H1 (cell line): ENCODE measurements at regions not wholly inside any gene's neighbourhood (a gene's known extent, or its start where the extent isn't known, plus 50 kb on each side); places are given as distances from the start of the nearest gene placed in this dataset.

Experiments
- CTCF ChIA-PET: fragments of 300-600 bp; sonication (Branson Sonifier 250); formaldehyde crosslinking; loops from one replicate; lab custom pipeline; 2021; ENCODE audit not compliant: partially characterized antibody; lab: Charles Lee
- POLR2A ChIA-PET: fragments of 300-600 bp; sonication (Branson Sonifier 250); formaldehyde crosslinking; loops from one replicate; lab custom pipeline; 2021; ENCODE audit warnings: inconsistent platforms; ENCODE audit not compliant: partially characterized antibody; lab: Charles Lee
- DNase-seq, 2 experiments: peaks; one replicate each; pipeline versions ENCODE4 v3.0.0 to v3.0.0-alpha.2; 2010 to 2022; ENCODE audit warnings: low spot score in 2 of 2, low read depth in 1 of 2, mixed read lengths in 1 of 2
- FAIRE-seq: peaks from 2 replicates; lab custom pipeline; 2011; peaks lifted over from hg19 to GRCh38; lab: Jason Lieb, UNC
- H2AFZ ChIP-seq: 2 replicates; pipeline ENCODE4 v1.8.1; 2012; ENCODE audit warnings: low read length, inconsistent platforms
- H2AK5ac ChIP-seq: 2 replicates; pipeline ENCODE4 v1.6.1; 2013; ENCODE audit warnings: low read depth, low read length
- H2BK120ac ChIP-seq: replicated peaks from 2 replicates; pipeline ENCODE3; 2013; ENCODE audit warnings: low read depth, low read length, inconsistent platforms
- H2BK12ac ChIP-seq: 2 replicates; pipeline ENCODE4 v1.6.1; 2013; ENCODE audit warnings: low read depth, low read length
- H2BK15ac ChIP-seq: 2 replicates; pipeline ENCODE4 v1.6.1; 2013; ENCODE audit warnings: low read length
- H2BK20ac ChIP-seq: 2 replicates; pipeline ENCODE4 v1.6.1; 2013; ENCODE audit warnings: low read length
- H2BK5ac ChIP-seq: 2 replicates; pipeline ENCODE4 v1.6.1; 2013; ENCODE audit warnings: low read depth, low read length
- H3K14ac ChIP-seq: 2 replicates; pipeline ENCODE4 v1.6.1; 2013; ENCODE audit warnings: inconsistent platforms; ENCODE audit not compliant: insufficient read length
- H3K18ac ChIP-seq: 2 replicates; pipeline ENCODE4 v1.6.1; 2013; ENCODE audit warnings: low read length; ENCODE audit errors: extremely low read depth
- H3K23ac ChIP-seq: 2 replicates; pipeline ENCODE4 v1.6.1; 2013; ENCODE audit warnings: inconsistent platforms; ENCODE audit not compliant: insufficient read length
- H3K23me2 ChIP-seq: 2 replicates; pipeline ENCODE4 v1.6.1; 2013; ENCODE audit warnings: low read depth, low read length
- H3K27ac ChIP-seq: 2 replicates; pipeline ENCODE4 v1.6.1; 2011; ENCODE audit warnings: low read depth, low read length, inconsistent platforms
- H3K27me3 ChIP-seq, 4 experiments: replicated peaks in 1 of 4; 1 replicate in 1 of 4; 2 replicates in 3 of 4; pipeline versions ENCODE4 v1.6.1 to v1.8.1; 2011 to 2013; ENCODE audit warnings: low read length in 3 of 4, mild to moderate bottlenecking in 3 of 4, inconsistent platforms in 2 of 4, mixed read lengths in 2 of 4, moderate library complexity in 1 of 4; ENCODE audit not compliant: control insufficient read depth in 3 of 4, insufficient read depth in 3 of 4; ENCODE audit errors: extremely low read depth in 1 of 4
- H3K36me3 ChIP-seq, 4 experiments: 2 replicates each; pipeline versions ENCODE4 v1.6.1 to v1.8.1; 2011 to 2013; ENCODE audit warnings: mild to moderate bottlenecking in 4 of 4, low read length in 3 of 4, moderate library complexity in 2 of 4, control low read depth in 1 of 4, inconsistent platforms in 1 of 4; ENCODE audit not compliant: insufficient read depth in 4 of 4, control insufficient read depth in 2 of 4
- H3K4ac ChIP-seq: replicated peaks from 2 replicates; pipeline ENCODE3; 2013; ENCODE audit warnings: low read length, low read depth, mixed read lengths, inconsistent platforms; ENCODE audit not compliant: insufficient read length
- H3K4me1 ChIP-seq, 4 experiments: replicated peaks in 1 of 4; 1 replicate in 1 of 4; 2 replicates in 3 of 4; pipeline versions ENCODE4 v1.6.1 to v1.8.1; 2011 to 2013; ENCODE audit warnings: low read length in 3 of 4, inconsistent platforms in 2 of 4, mixed read lengths in 1 of 4; ENCODE audit not compliant: insufficient read depth in 4 of 4, control insufficient read depth in 3 of 4
- H3K4me2 ChIP-seq, 2 experiments: 2 replicates each; pipeline versions ENCODE4 v1.6.1 to v1.8.1; 2011 to 2013; ENCODE audit warnings: low read depth in 2 of 2, low read length in 2 of 2, control low read depth in 1 of 2, inconsistent platforms in 1 of 2, mild to moderate bottlenecking in 1 of 2; ENCODE audit not compliant: insufficient read depth in 1 of 2
- H3K4me3 ChIP-seq, 4 experiments: fragments of 200-600, 300-600 bp in 1 of 4; sonication (generic), shearing (Covaris generic), sonication (Bioruptor Twin) in 1 of 4; 2 replicates each; pipeline versions ENCODE4 v1.5.1 to v1.8.1; 2011 to 2016; ENCODE audit warnings: low read length in 4 of 4, low read depth in 3 of 4, control low read depth in 2 of 4, inconsistent platforms in 2 of 4, mild to moderate bottlenecking in 2 of 4, mixed read lengths in 1 of 4, moderate library complexity in 1 of 4; ENCODE audit not compliant: insufficient read depth in 2 of 4; ENCODE audit errors: extremely low read depth in 1 of 4
- H3K56ac ChIP-seq: replicated peaks from 2 replicates; pipeline ENCODE3; 2013; ENCODE audit warnings: low read depth, mild to moderate bottlenecking, mixed read lengths, low read length, inconsistent platforms; ENCODE audit not compliant: insufficient read length
- H3K79me1 ChIP-seq: 2 replicates; pipeline ENCODE4 v1.6.1; 2013; ENCODE audit warnings: low read depth, low read length, control low read depth
- H3K79me2 ChIP-seq, 2 experiments: 2 replicates each; pipeline versions ENCODE4 v1.6.1 to v1.8.1; 2012 to 2013; ENCODE audit warnings: low read length in 2 of 2, mild to moderate bottlenecking in 2 of 2, inconsistent platforms in 1 of 2; ENCODE audit not compliant: insufficient read depth in 2 of 2, control insufficient read depth in 1 of 2
- H3K9ac ChIP-seq, 4 experiments: replicated peaks in 1 of 4; 1 replicate in 1 of 4; 2 replicates in 3 of 4; pipeline versions ENCODE4 v1.6.1 to v1.8.1; 2011 to 2013; ENCODE audit warnings: low read depth in 3 of 4, low read length in 3 of 4, control low read depth in 2 of 4, mild to moderate bottlenecking in 2 of 4, moderate library complexity in 2 of 4, inconsistent platforms in 1 of 4; ENCODE audit errors: extremely low read depth in 1 of 4
- H3K9me3 ChIP-seq, 2 experiments: 2 replicates each; pipeline versions ENCODE4 v1.6.1 to v1.8.1; 2012 to 2013; ENCODE audit warnings: mild to moderate bottlenecking in 2 of 2, moderate library complexity in 2 of 2, control low read depth in 1 of 2, inconsistent platforms in 1 of 2, low read depth in 1 of 2, low read length in 1 of 2, mixed read lengths in 1 of 2; ENCODE audit not compliant: insufficient read depth in 2 of 2
- H4K20me1 ChIP-seq, 2 experiments: replicated peaks in 1 of 2; 2 replicates each; pipeline versions ENCODE3 to v1.8.1; 2011 to 2013; ENCODE audit warnings: inconsistent platforms in 2 of 2, low read length in 2 of 2, mild to moderate bottlenecking in 1 of 2; ENCODE audit not compliant: insufficient read depth in 2 of 2, control insufficient read depth in 1 of 2
- H4K5ac ChIP-seq: 2 replicates; pipeline ENCODE4 v1.6.1; 2013; ENCODE audit warnings: low read length, low read depth, mixed read lengths, inconsistent platforms; ENCODE audit not compliant: insufficient read length
- H4K8ac ChIP-seq: 2 replicates; pipeline ENCODE4 v1.8.0; 2013; ENCODE audit warnings: mild to moderate bottlenecking, moderate library complexity, low read length, inconsistent platforms; ENCODE audit not compliant: insufficient read depth; ENCODE audit errors: extremely low read depth
- H4K91ac ChIP-seq: replicated peaks from 2 replicates; pipeline ENCODE3; 2013; ENCODE audit warnings: low read length, mixed read lengths, inconsistent platforms; ENCODE audit not compliant: insufficient read length
- BACH1 ChIP-seq: IDR thresholded peaks from 2 replicates; pipeline ENCODE4 v1.6.1; 2012; ENCODE audit warnings: low read length, improper control_type of control experiment
- CHD1 ChIP-seq: IDR thresholded peaks from 2 replicates; pipeline ENCODE4 v1.6.1; 2012; ENCODE audit warnings: low read depth, low read length, improper control_type of control experiment
- CTBP2 ChIP-seq: IDR thresholded peaks from 2 replicates; pipeline ENCODE4 v1.7.0; 2011; ENCODE audit warnings: borderline replicate concordance, mild to moderate bottlenecking, moderate library complexity, mixed read lengths, low read length; ENCODE audit not compliant: insufficient read depth, insufficient read length
- RAD21 ChIP-seq, 2 experiments: IDR thresholded peaks in 1 of 2; conservative IDR thresholded peaks in 1 of 2; 2 replicates each; pipeline ENCODE4 v1.6.1; 2011; ENCODE audit warnings: low read depth in 2 of 2, low read length in 2 of 2, improper control_type of control experiment in 1 of 2, inconsistent platforms in 1 of 2, mild to moderate bottlenecking in 1 of 2, moderate library complexity in 1 of 2
- RXRA ChIP-seq: IDR thresholded peaks from 2 replicates; pipeline ENCODE4 v1.6.1; 2011; ENCODE audit warnings: low read depth, mild to moderate bottlenecking, low read length, moderate library complexity; ENCODE audit not compliant: insufficient read depth
- SIX5 ChIP-seq: IDR thresholded peaks from 2 replicates; pipeline ENCODE4 v1.6.1; 2011; ENCODE audit warnings: mild to moderate bottlenecking, low read depth, low read length
- YY1 ChIP-seq: IDR thresholded peaks from 2 replicates; pipeline ENCODE4 v1.6.1; 2011; ENCODE audit warnings: low read depth, mild to moderate bottlenecking, low read length
- ZNF274 ChIP-seq: IDR thresholded peaks from 2 replicates; pipeline ENCODE4 v1.7.0; 2012; ENCODE audit warnings: low read length, borderline replicate concordance; ENCODE audit errors: extremely low read depth
- WGBS, 2 experiments: shearing (Covaris generic) in 1 of 2; methylation state at CpG; one replicate each; pipeline versions ENCODE4 v1.1.6 to v1.1.7; 2013 to 2015; ENCODE audit warnings: low lambda C conversion rate in 2 of 2, mixed read lengths in 2 of 2, inconsistent platforms in 1 of 2, low coverage in 1 of 2, missing lambda C conversion rate in 1 of 2; ENCODE audit not compliant: insufficient replicate concordance in 2 of 2, insufficient coverage in 1 of 2, insufficient read length in 1 of 2; ENCODE audit errors: extremely low coverage in 1 of 2, missing lambda C conversion rate in 1 of 2; 5-methylcytosine and 5-hydroxymethylcytosine counted together
- TF ChIP-seq, protein P1 (sequence below), 3 experiments: IDR thresholded peaks; 1 replicate in 2 of 3; 2 replicates in 1 of 3; pipeline versions ENCODE4 v1.5.1 to v1.6.1; 2011; ENCODE audit warnings: low read length in 3 of 3, mild to moderate bottlenecking in 3 of 3, inconsistent platforms in 2 of 3, low read depth in 1 of 3, moderate library complexity in 1 of 3; ENCODE audit not compliant: insufficient read depth in 1 of 3; ENCODE audit errors: control extremely low read depth in 1 of 3

- H3K23me2 ChIP-seq, result no peaks in the 10 kb centered on the region
- peak; percentile 96 for FAIRE-seq
- 71% methylated on average over 2 of the region's 2 CpGs; no CpG with 5 or more reads in 1 of the 2 experiments for WGBS, 2 experiments
Observed at GRCh38 chr14:81710232-81710845, 176.7 kb upstream of the SEL1L start.

More at GRCh38 chr14:81710232-81710845, 176.7 kb upstream of the SEL1L start:
- no peak for DNase-seq
- Histone ChIP-seq H3K4ac (no peak overlapping the region), H4K91ac (no peak overlapping the region), H2BK12ac (no peak overlapping the region), H3K79me1 (no peaks in the 10 kb centered on the region), H2BK5ac (no peak overlapping the region), H3K18ac (no peak overlapping the region), H3K9me3 (no peaks in the 10 kb centered on the region), H3K9ac (no peak overlapping the region), H3K4me2 (no peak overlapping the region), H3K4me3 (no peak overlapping the region), H3K4me1 (no peaks in the 10 kb centered on the region), H4K8ac (no peak overlapping the region), H2BK15ac (no peak overlapping the region), H3K79me2 (no peaks in the 10 kb centered on the region), H3K56ac (no peak overlapping the region), H2BK20ac (no peak overlapping the region), H4K20me1 (no peaks in the 10 kb centered on the region), H2BK120ac (no peak overlapping the region), H3K27ac (no peak overlapping the region), H3K23ac (no peak overlapping the region), H3K36me3 (no peaks in the 10 kb centered on the region), H3K14ac (no peak overlapping the region), H2AFZ (no peak overlapping the region), H3K27me3 (no peaks in the 10 kb centered on the region), H2AK5ac (no peak overlapping the region), H4K5ac (no peak overlapping the region)
- CTCF ChIA-PET, result interaction anchor here (0.6 to 2.1 kb wide), 29 partner anchors 10 to 417 kb away, joined by 3 to 29 read pairs (median 3); no protein-coding TSS in a partner anchor
- TF ChIP-seq CTBP2 (no peak), YY1 (no peak), SIX5 (no peak), BACH1 (no peak), RXRA (no peak), RAD21 (IDR thresholded peaks at IDR 0.05 in 1 of 2, conservative IDR thresholded peaks at IDR 0.05 in 1 of 2; ENCODE audit: low read depth in 2 of 2, low read length in 2 of 2) (peak; percentile 88 to 93), CHD1 (no peak), ZNF274 (no peak)
- TF ChIP-seq, protein P1, sequence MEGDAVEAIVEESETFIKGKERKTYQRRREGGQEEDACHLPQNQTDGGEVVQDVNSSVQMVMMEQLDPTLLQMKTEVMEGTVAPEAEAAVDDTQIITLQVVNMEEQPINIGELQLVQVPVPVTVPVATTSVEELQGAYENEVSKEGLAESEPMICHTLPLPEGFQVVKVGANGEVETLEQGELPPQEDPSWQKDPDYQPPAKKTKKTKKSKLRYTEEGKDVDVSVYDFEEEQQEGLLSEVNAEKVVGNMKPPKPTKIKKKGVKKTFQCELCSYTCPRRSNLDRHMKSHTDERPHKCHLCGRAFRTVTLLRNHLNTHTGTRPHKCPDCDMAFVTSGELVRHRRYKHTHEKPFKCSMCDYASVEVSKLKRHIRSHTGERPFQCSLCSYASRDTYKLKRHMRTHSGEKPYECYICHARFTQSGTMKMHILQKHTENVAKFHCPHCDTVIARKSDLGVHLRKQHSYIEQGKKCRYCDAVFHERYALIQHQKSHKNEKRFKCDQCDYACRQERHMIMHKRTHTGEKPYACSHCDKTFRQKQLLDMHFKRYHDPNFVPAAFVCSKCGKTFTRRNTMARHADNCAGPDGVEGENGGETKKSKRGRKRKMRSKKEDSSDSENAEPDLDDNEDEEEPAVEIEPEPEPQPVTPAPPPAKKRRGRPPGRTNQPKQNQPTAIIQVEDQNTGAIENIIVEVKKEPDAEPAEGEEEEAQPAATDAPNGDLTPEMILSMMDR (IDR thresholded peaks at IDR 0.05; ENCODE audit: control extremely low read depth in 1 of 3, insufficient read depth in 1 of 3, low read depth in 1 of 3, low read length in 3 of 3), result peak in 2 of 3 experiments; percentile 53 to 82; a peak in 2 of 4 replicates
- POLR2A ChIA-PET, result no interaction called here
